ENCODE measurements at regions not wholly inside any gene's neighbourhood (a gene's known extent, or its start where the extent isn't known, plus 50 kb on each side); places are given as distances from the start of the nearest gene placed in this dataset.

- no peaks in the 10 kb centered on the region for H3K4me1 ChIP-seq (ENCODE audit: control insufficient read depth in 3 of 3, insufficient read depth in 3 of 3, low read length in 3 of 3)
- no peak overlapping the region for H3K9ac ChIP-seq (ENCODE audit: low read depth in 1 of 3, low read length in 3 of 3)
- peaks cover 29 to 58% (median 43%) of the 10 kb centered on the region in 3 donors for H3K27me3 ChIP-seq (ENCODE audit: control insufficient read depth in 3 of 3, insufficient read depth in 3 of 3, low read length in 3 of 3)
- H3K9me3 ChIP-seq (ENCODE audit: control insufficient read depth in 3 of 3, low read length in 3 of 3) = no peaks in the 10 kb centered on the region
- H3K36me3 ChIP-seq (ENCODE audit: control insufficient read depth in 3 of 3, insufficient read depth in 3 of 3, low read length in 3 of 3) = no peaks in the 10 kb centered on the region
- H3K4me3 ChIP-seq (ENCODE audit: low read length in 3 of 3) = no peak overlapping the region
- no peak overlapping the region for H3K27ac ChIP-seq (ENCODE audit: low read depth, low read length)
These were observed 95.4 kb upstream of the SFSWAP start for GRCh38 chr12:131615326-131616042.

- no peak overlapping the region for H3K4me3 ChIP-seq (ENCODE audit: low read length in 3 of 3)
- H3K27ac ChIP-seq (ENCODE audit: low read depth, low read length) = no peak overlapping the region
- no peaks in the 10 kb centered on the region for H3K9me3 ChIP-seq (ENCODE audit: control insufficient read depth in 3 of 3, low read length in 3 of 3)
- no peaks in the 10 kb centered on the region for H3K4me1 ChIP-seq (ENCODE audit: control insufficient read depth in 3 of 3, insufficient read depth in 3 of 3, low read length in 3 of 3)
- H3K27me3 ChIP-seq (ENCODE audit: control insufficient read depth in 3 of 3, insufficient read depth in 3 of 3, low read length in 3 of 3) = peaks cover 31 to 63% (median 50%) of the 10 kb centered on the region in 3 donors
- H3K9ac ChIP-seq (ENCODE audit: low read depth in 1 of 3, low read length in 3 of 3) = no peak overlapping the region
- H3K36me3 ChIP-seq (ENCODE audit: control insufficient read depth in 3 of 3, insufficient read depth in 3 of 3, low read length in 3 of 3) = no peaks in the 10 kb centered on the region
These were observed 94.7 kb upstream of the SFSWAP start for GRCh38 chr12:131616043-131616700.

GRCh38 chr12:131616738-131617137, 94.2 kb upstream of the SFSWAP start:
- H3K9me3 ChIP-seq (ENCODE audit: control insufficient read depth in 3 of 3, low read length in 3 of 3) = no peaks in the 10 kb centered on the region
- H3K4me3 ChIP-seq (ENCODE audit: low read length in 3 of 3) = no peak overlapping the region
- no peaks in the 10 kb centered on the region for H3K4me1 ChIP-seq (ENCODE audit: control insufficient read depth in 3 of 3, insufficient read depth in 3 of 3, low read length in 3 of 3)
- no peak overlapping the region for H3K9ac ChIP-seq (ENCODE audit: low read depth in 1 of 3, low read length in 3 of 3)
- peaks cover 37 to 63% (median 51%) of the 10 kb centered on the region in 3 donors for H3K27me3 ChIP-seq (ENCODE audit: control insufficient read depth in 3 of 3, insufficient read depth in 3 of 3, low read length in 3 of 3)
- no peak overlapping the region for H3K27ac ChIP-seq (ENCODE audit: low read depth, low read length)
- no peaks in the 10 kb centered on the region for H3K36me3 ChIP-seq (ENCODE audit: control insufficient read depth in 3 of 3, insufficient read depth in 3 of 3, low read length in 3 of 3)

- no peak overlapping the region for H3K9ac ChIP-seq (ENCODE audit: low read depth in 1 of 3, low read length in 3 of 3)
- H3K9me3 ChIP-seq (ENCODE audit: control insufficient read depth in 3 of 3, low read length in 3 of 3) = no peaks in the 10 kb centered on the region
- H3K36me3 ChIP-seq (ENCODE audit: control insufficient read depth in 3 of 3, insufficient read depth in 3 of 3, low read length in 3 of 3) = no peaks in the 10 kb centered on the region
- H3K27ac ChIP-seq (ENCODE audit: low read depth, low read length) = no peak overlapping the region
- H3K27me3 ChIP-seq (ENCODE audit: control insufficient read depth in 3 of 3, insufficient read depth in 3 of 3, low read length in 3 of 3) = peaks cover 38 to 63% (median 52%) of the 10 kb centered on the region in 3 donors
- H3K4me3 ChIP-seq (ENCODE audit: low read length in 3 of 3) = no peak overlapping the region
- H3K4me1 ChIP-seq (ENCODE audit: control insufficient read depth in 3 of 3, insufficient read depth in 3 of 3, low read length in 3 of 3) = no peaks in the 10 kb centered on the region
These were observed 93.7 kb upstream of the SFSWAP start for GRCh38 chr12:131617179-131617578.

DNA sequence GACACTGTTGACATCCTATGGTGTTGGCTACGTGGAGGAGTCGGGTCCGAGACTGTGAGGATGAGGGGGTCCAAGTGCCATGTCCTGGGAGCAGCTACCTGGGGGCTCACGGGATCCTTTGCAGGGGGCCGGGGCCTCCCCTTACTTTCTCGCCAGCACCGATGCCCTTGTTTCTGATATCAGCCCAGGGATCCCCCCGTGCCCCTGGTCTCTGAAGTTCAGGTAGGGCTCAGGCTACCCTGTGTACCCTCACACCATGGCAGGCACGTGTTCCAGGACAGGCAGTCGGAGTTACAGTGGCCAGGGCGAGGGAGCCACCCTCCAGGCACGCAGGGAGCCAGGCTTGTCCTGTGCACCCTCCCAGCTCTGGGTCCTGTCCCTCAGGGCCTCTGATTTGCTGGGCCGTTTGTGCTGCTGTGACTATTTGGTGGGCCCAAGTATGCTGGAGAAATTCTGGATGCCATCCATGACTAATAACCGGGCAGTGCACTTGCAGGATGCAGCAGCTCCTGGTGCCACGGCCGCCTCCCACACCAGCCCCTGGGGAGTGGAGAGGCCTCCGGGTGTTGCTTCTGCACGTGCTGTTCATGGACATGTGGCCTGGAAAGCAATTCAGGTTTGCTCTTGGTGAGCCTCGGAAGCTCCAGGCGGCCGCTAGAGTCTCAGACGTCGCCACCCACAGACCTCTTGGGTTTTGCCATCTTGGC, 93.1 kb upstream of the SFSWAP start:
- no peak overlapping the region for H3K9ac ChIP-seq (ENCODE audit: low read depth in 1 of 3, low read length in 3 of 3)
- H3K27me3 ChIP-seq (ENCODE audit: control insufficient read depth in 3 of 3, insufficient read depth in 3 of 3, low read length in 3 of 3) = peaks cover 38 to 64% (median 53%) of the 10 kb centered on the region in 3 donors
- H3K4me3 ChIP-seq (ENCODE audit: low read length in 3 of 3) = no peak overlapping the region
- no peak overlapping the region for H3K27ac ChIP-seq (ENCODE audit: low read depth, low read length)
- H3K9me3 ChIP-seq (ENCODE audit: control insufficient read depth in 3 of 3, low read length in 3 of 3) = no peaks in the 10 kb centered on the region
- no peaks in the 10 kb centered on the region for H3K36me3 ChIP-seq (ENCODE audit: control insufficient read depth in 3 of 3, insufficient read depth in 3 of 3, low read length in 3 of 3)
- H3K4me1 ChIP-seq (ENCODE audit: control insufficient read depth in 3 of 3, insufficient read depth in 3 of 3, low read length in 3 of 3) = no peaks in the 10 kb centered on the region

GRCh38 chr12:131618303-131618658, 92.6 kb upstream of the SFSWAP start:
- H3K27ac ChIP-seq (ENCODE audit: low read depth, low read length) = no peak overlapping the region
- no peaks in the 10 kb centered on the region for H3K36me3 ChIP-seq (ENCODE audit: control insufficient read depth in 3 of 3, insufficient read depth in 3 of 3, low read length in 3 of 3)
- H3K4me3 ChIP-seq (ENCODE audit: low read length in 3 of 3) = no peak overlapping the region
- no peak overlapping the region for H3K9ac ChIP-seq (ENCODE audit: low read depth in 1 of 3, low read length in 3 of 3)
- H3K27me3 ChIP-seq (ENCODE audit: control insufficient read depth in 3 of 3, insufficient read depth in 3 of 3, low read length in 3 of 3) = peaks cover 38 to 60% (median 48%) of the 10 kb centered on the region in 3 donors
- no peaks in the 10 kb centered on the region for H3K4me1 ChIP-seq (ENCODE audit: control insufficient read depth in 3 of 3, insufficient read depth in 3 of 3, low read length in 3 of 3)
- H3K9me3 ChIP-seq (ENCODE audit: control insufficient read depth in 3 of 3, low read length in 3 of 3) = no peaks in the 10 kb centered on the region

- Histone ChIP-seq H3K4me3 (ENCODE audit: low read length in 3 of 3) (no peak overlapping the region), H3K36me3 (ENCODE audit: control insufficient read depth in 3 of 3, insufficient read depth in 3 of 3, low read length in 3 of 3) (no peaks in the 10 kb centered on the region), H3K27ac (ENCODE audit: low read depth, low read length) (no peak overlapping the region), H3K27me3 (ENCODE audit: control insufficient read depth in 3 of 3, insufficient read depth in 3 of 3, low read length in 3 of 3) (peaks cover 38 to 62% (median 51%) of the 10 kb centered on the region in 3 donors), H3K9me3 (ENCODE audit: control insufficient read depth in 3 of 3, low read length in 3 of 3) (no peaks in the 10 kb centered on the region), H3K9ac (ENCODE audit: low read depth in 1 of 3, low read length in 3 of 3) (no peak overlapping the region), H3K4me1 (ENCODE audit: control insufficient read depth in 3 of 3, insufficient read depth in 3 of 3, low read length in 3 of 3) (no peaks in the 10 kb centered on the region)
These were observed 92.2 kb upstream of the SFSWAP start for GRCh38 chr12:131618701-131619100.

GRCh38 chr12:131619106-131619642, 91.7 kb upstream of the SFSWAP start:
- no peak overlapping the region for H3K4me3 ChIP-seq (ENCODE audit: low read length in 3 of 3)
- no peaks in the 10 kb centered on the region for H3K4me1 ChIP-seq (ENCODE audit: control insufficient read depth in 3 of 3, insufficient read depth in 3 of 3, low read length in 3 of 3)
- no peak overlapping the region for H3K27ac ChIP-seq (ENCODE audit: low read depth, low read length)
- H3K9me3 ChIP-seq (ENCODE audit: control insufficient read depth in 3 of 3, low read length in 3 of 3) = no peaks in the 10 kb centered on the region
- H3K9ac ChIP-seq (ENCODE audit: low read depth in 1 of 3, low read length in 3 of 3) = no peak overlapping the region
- H3K27me3 ChIP-seq (ENCODE audit: control insufficient read depth in 3 of 3, insufficient read depth in 3 of 3, low read length in 3 of 3) = peaks cover 38 to 65% (median 55%) of the 10 kb centered on the region in 3 donors
- H3K36me3 ChIP-seq (ENCODE audit: control insufficient read depth in 3 of 3, insufficient read depth in 3 of 3, low read length in 3 of 3) = no peaks in the 10 kb centered on the region

DNA sequence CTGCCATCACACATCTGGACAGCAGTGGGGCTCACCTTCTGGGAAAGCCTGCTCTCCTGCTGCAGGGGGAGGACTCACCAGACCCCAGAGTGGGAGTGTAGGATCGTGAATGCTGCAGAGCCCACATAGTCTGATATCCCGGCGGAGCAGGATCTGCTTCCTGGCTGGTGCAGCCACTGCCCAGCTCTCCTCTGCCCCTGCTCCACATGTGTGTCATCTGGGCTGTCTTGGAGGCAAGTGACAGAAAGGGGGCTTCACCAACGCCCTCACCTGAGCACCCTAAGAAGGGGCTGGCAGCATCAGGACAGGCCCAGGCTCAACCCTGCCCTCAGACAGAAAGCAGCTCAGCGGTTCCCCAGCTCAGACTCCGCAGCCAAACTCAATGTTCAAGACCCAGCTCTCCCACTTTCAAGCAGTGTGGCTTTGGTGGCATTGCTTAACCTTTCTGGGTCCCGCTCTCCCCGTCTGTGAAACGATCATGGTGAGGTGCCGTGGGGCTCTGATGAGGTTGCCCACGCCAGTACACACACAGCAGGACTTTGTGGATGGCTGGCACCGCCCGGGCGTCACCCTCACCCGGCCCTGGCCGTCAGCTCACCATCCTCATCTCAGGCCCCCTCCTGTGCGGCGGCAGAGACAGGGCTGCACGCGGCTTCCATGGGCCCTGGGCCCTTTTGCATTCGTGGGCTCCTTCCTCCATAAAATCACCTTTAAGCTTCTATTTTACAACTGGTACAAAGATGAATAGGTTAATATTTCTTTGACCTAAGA, 91.0 kb upstream of the SFSWAP start:
- H3K9ac ChIP-seq (ENCODE audit: low read depth in 1 of 3, low read length in 3 of 3) = no peak overlapping the region

More for the DNA sequence above, 91.0 kb upstream of the SFSWAP start:
- no peaks in the 10 kb centered on the region for H3K9me3 ChIP-seq (ENCODE audit: control insufficient read depth in 3 of 3, low read length in 3 of 3)
- H3K36me3 ChIP-seq (ENCODE audit: control insufficient read depth in 3 of 3, insufficient read depth in 3 of 3, low read length in 3 of 3) = no peaks in the 10 kb centered on the region
- H3K4me3 ChIP-seq (ENCODE audit: low read length in 3 of 3) = no peak overlapping the region
- H3K27ac ChIP-seq (ENCODE audit: low read depth, low read length) = no peak overlapping the region
- peaks cover 0 to 3% (median 0%) of the 10 kb centered on the region in 3 donors for H3K4me1 ChIP-seq (ENCODE audit: control insufficient read depth in 3 of 3, insufficient read depth in 3 of 3, low read length in 3 of 3)
- peaks cover 38 to 65% (median 55%) of the 10 kb centered on the region in 3 donors for H3K27me3 ChIP-seq (ENCODE audit: control insufficient read depth in 3 of 3, insufficient read depth in 3 of 3, low read length in 3 of 3)

Measured in skeletal muscle tissue (tissue), 3 donors.